Fibroblast of lung (primary cell): ENCODE measurements at regions not wholly inside any gene's neighbourhood (a gene's known extent, or its start where the extent isn't known, plus 50 kb on each side); places are given as distances from the start of the nearest gene placed in this dataset.

ENCODE experiments used
- EZH2 ChIP-seq: IDR thresholded peaks from 2 replicates; pipeline ENCODE4 v1.5.1; 2012; ENCODE audit warnings: low read length, control low read depth, mild to moderate bottlenecking; ENCODE audit errors: missing control alignments
- TF ChIP-seq, protein P1 (sequence below), 2 donors: IDR thresholded peaks in 1 of 2; conservative IDR thresholded peaks in 1 of 2; 1 replicate in 1 of 2; 2 replicates in 1 of 2; pipeline ENCODE4 v1.5.1; 2011 to 2012; ENCODE audit warnings: low read length in 2 of 2, control low read depth in 1 of 2, inconsistent platforms in 1 of 2, low read depth in 1 of 2, mild to moderate bottlenecking in 1 of 2

GRCh38 chr16:31674686-31675085 is 147.0 kb downstream of the AHSP start:
- TF ChIP-seq, protein P1, sequence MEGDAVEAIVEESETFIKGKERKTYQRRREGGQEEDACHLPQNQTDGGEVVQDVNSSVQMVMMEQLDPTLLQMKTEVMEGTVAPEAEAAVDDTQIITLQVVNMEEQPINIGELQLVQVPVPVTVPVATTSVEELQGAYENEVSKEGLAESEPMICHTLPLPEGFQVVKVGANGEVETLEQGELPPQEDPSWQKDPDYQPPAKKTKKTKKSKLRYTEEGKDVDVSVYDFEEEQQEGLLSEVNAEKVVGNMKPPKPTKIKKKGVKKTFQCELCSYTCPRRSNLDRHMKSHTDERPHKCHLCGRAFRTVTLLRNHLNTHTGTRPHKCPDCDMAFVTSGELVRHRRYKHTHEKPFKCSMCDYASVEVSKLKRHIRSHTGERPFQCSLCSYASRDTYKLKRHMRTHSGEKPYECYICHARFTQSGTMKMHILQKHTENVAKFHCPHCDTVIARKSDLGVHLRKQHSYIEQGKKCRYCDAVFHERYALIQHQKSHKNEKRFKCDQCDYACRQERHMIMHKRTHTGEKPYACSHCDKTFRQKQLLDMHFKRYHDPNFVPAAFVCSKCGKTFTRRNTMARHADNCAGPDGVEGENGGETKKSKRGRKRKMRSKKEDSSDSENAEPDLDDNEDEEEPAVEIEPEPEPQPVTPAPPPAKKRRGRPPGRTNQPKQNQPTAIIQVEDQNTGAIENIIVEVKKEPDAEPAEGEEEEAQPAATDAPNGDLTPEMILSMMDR (conservative IDR thresholded peaks at IDR 0.05 in 1 of 2, IDR thresholded peaks at IDR 0.05 in 1 of 2; ENCODE audit: low read depth in 1 of 2, low read length in 2 of 2), result no peak
- TF ChIP-seq EZH2, result no peak
